ENCODE measurements at regions not wholly inside any gene's neighbourhood (a gene's known extent, or its start where the extent isn't known, plus 50 kb on each side); places are given as distances from the start of the nearest gene placed in this dataset.

- DNase-seq (ENCODE audit: low read depth): peak; percentile 55
- TF ChIP-seq, protein P1, sequence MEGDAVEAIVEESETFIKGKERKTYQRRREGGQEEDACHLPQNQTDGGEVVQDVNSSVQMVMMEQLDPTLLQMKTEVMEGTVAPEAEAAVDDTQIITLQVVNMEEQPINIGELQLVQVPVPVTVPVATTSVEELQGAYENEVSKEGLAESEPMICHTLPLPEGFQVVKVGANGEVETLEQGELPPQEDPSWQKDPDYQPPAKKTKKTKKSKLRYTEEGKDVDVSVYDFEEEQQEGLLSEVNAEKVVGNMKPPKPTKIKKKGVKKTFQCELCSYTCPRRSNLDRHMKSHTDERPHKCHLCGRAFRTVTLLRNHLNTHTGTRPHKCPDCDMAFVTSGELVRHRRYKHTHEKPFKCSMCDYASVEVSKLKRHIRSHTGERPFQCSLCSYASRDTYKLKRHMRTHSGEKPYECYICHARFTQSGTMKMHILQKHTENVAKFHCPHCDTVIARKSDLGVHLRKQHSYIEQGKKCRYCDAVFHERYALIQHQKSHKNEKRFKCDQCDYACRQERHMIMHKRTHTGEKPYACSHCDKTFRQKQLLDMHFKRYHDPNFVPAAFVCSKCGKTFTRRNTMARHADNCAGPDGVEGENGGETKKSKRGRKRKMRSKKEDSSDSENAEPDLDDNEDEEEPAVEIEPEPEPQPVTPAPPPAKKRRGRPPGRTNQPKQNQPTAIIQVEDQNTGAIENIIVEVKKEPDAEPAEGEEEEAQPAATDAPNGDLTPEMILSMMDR (IDR thresholded peaks at IDR 0.05; ENCODE audit: low read length, missing control alignments): no peak
- H3K4me3 ChIP-seq (replicated peaks; ENCODE audit: low read depth, low read length): no peak overlapping the region
These were observed 121.2 kb upstream of the KCNJ6 start for GRCh38 chr21:38037416-38037815.

DNA sequence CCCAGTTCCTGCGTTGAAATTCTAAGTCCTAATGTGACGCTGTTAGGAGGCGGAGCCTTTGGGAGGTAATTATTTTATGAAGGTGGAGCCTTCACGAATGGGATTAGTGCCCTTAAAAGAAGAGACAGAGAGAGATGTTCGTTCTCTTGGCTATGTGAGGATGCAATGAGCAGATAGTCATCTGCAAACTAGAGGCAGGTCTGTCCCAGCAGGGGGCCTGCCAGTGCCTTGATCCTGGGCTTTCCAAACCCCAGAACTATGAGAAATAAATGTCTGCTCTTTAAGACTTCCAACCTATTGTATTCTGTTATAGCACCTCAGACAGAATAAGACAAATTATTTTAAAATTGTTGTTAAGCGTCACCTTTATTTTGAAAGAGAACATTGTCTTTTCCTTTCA lies 123.1 kb upstream of the KCNJ6 start:
- DNase-seq (ENCODE audit: low read depth): no peak
- H3K4me3 ChIP-seq (replicated peaks; ENCODE audit: low read depth, low read length): no peak overlapping the region
- TF ChIP-seq, protein P1 (IDR thresholded peaks at IDR 0.05; ENCODE audit: low read length, missing control alignments): no peak

- H3K4me3 ChIP-seq (replicated peaks; ENCODE audit: low read depth, low read length): no peak overlapping the region
- DNase-seq (ENCODE audit: low read depth): no peak
- TF ChIP-seq, protein P1 (IDR thresholded peaks at IDR 0.05; ENCODE audit: low read length, missing control alignments): no peak
These were observed 123.6 kb upstream of the KCNJ6 start for GRCh38 chr21:38039841-38040240.

GRCh38 chr21:38041493-38041892 lies 125.2 kb upstream of the KCNJ6 start:
- no peak for DNase-seq (ENCODE audit: low read depth)
- TF ChIP-seq, protein P1 (IDR thresholded peaks at IDR 0.05; ENCODE audit: low read length, missing control alignments): no peak
- no peak overlapping the region for H3K4me3 ChIP-seq (replicated peaks; ENCODE audit: low read depth, low read length)

- TF ChIP-seq, protein P1 (IDR thresholded peaks at IDR 0.05; ENCODE audit: low read length, missing control alignments): no peak
These were observed 126.0 kb upstream of the KCNJ6 start for GRCh38 chr21:38042246-38042645.

GRCh38 chr21:38048167-38048566 lies 131.9 kb upstream of the KCNJ6 start:
- TF ChIP-seq, protein P1 (IDR thresholded peaks at IDR 0.05; ENCODE audit: low read length, missing control alignments): no peak
- no peak for DNase-seq (ENCODE audit: low read depth)
- H3K4me3 ChIP-seq (replicated peaks; ENCODE audit: low read depth, low read length): no peak overlapping the region

More at GRCh38 chr21:38042246-38042645, 126.0 kb upstream of the KCNJ6 start:
- DNase-seq (ENCODE audit: low read depth): no peak
- H3K4me3 ChIP-seq (replicated peaks; ENCODE audit: low read depth, low read length): no peak overlapping the region

DNA sequence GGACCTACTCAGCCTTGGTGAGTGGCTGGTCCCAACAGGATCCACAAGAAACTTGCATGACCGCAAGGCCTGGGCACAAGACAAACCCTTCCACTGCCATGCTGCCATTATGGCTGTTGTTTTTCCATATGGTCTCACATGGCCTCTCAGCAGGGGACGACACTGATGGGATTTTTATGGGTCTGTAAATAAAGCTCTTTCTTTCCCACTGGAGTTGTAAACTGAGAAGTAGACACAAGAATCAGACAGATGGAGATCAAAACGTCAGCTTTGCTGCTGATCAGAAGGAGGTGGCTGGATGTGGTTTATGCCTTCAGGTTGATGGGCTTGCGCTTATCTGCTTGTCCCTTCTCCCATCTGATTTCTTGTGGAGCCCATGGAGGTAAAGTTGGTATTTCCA lies 138.1 kb upstream of the KCNJ6 start:
- DNase-seq (ENCODE audit: low read depth): no peak
- TF ChIP-seq, protein P1 (IDR thresholded peaks at IDR 0.05; ENCODE audit: low read length, missing control alignments): no peak
- no peak overlapping the region for H3K4me3 ChIP-seq (replicated peaks; ENCODE audit: low read depth, low read length)

Data from fibroblast of pulmonary artery (primary cell).